Right lobe of liver (tissue), 4 donors: ENCODE measurements at regions not wholly inside any gene's neighbourhood (a gene's known extent, or its start where the extent isn't known, plus 50 kb on each side); places are given as distances from the start of the nearest gene placed in this dataset.

ENCODE experiments used
- POLR2A ChIP-seq: fragments of 450-650 bp; IDR thresholded peaks from one replicate; pipeline ENCODE4 v1.6.1; 2017; ENCODE audit warnings: antibody characterized with exemption, mild to moderate bottlenecking
- TF ChIP-seq, protein P1 (sequence below), 4 donors: fragments of 200-600 bp in 3 of 4; fragments of 450-650 bp in 1 of 4; IDR thresholded peaks; one replicate each; pipeline versions ENCODE4 v1.5.1 to v1.8.0; 2016 to 2022; ENCODE audit warnings: antibody characterized with exemption in 4 of 4, mild to moderate bottlenecking in 2 of 4
- donor health status: DM: no; HTN: no; CAD: no.
- donor health status: DM: no; HTN: no; CAD: no.
- donor health status: DM: no; HTN: yes; CAD: no.

DNA sequence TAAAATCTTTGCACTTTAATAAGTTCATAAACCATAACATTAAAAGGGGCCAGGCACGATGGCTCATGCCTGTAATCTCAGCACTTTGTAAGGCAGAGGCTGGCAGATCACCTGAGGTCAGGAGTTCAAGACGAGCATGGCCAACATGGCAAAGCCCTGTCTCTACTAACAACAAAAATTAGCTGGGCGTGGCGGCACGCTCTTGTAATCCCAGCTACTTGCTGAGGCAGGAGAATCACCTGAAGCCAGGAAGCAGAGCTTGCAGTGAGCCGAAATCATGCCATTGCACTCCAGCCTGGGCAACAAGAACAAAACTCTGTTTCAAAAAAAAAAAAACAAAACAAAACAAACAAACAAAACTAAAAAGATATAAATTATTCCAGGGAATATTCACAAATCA lies 595.2 kb upstream of the LCORL start:
- TF ChIP-seq, protein P1, sequence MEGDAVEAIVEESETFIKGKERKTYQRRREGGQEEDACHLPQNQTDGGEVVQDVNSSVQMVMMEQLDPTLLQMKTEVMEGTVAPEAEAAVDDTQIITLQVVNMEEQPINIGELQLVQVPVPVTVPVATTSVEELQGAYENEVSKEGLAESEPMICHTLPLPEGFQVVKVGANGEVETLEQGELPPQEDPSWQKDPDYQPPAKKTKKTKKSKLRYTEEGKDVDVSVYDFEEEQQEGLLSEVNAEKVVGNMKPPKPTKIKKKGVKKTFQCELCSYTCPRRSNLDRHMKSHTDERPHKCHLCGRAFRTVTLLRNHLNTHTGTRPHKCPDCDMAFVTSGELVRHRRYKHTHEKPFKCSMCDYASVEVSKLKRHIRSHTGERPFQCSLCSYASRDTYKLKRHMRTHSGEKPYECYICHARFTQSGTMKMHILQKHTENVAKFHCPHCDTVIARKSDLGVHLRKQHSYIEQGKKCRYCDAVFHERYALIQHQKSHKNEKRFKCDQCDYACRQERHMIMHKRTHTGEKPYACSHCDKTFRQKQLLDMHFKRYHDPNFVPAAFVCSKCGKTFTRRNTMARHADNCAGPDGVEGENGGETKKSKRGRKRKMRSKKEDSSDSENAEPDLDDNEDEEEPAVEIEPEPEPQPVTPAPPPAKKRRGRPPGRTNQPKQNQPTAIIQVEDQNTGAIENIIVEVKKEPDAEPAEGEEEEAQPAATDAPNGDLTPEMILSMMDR (IDR thresholded peaks at IDR 0.05): no peak
- no peak for TF ChIP-seq POLR2A
